ENCODE measurements at regions not wholly inside any gene's neighbourhood (a gene's known extent, or its start where the extent isn't known, plus 50 kb on each side); places are given as distances from the start of the nearest gene placed in this dataset.
"Not testable (repeated sequence)": the region's sequence is repeated elsewhere in the genome, so short reads cannot be mapped to it uniquely, and the experiment has no call there.

DNA sequence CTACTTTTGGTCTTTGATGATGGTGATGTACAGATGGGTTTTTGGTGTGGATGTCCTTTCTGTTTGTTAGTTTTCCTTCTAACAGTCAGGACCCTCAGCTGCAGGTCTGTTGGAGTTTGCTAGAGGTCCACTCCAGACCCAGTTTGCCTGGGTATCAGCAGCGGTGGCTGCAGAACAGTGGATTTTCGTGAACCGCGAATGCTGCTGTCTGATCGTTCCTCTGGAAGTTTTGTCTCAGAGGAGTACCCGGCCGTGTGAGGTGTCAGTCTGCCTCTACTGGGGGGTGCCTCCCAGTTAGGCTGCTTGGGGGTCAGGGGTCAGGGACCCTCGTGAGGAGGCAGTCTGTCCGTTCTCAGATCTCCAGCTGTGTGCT is 56.6 kb upstream of the TNFAIP8 start:
- H3K36me3 ChIP-seq; H3K27ac ChIP-seq; DNase-seq; H3K27me3 ChIP-seq; H3K9me3 ChIP-seq; H3K4me3 ChIP-seq; ATAC-seq; intact Hi-C loops (cut with DNase I); FAIRE-seq: not testable (repeated sequence)
- WGBS, 2 donors: 97% methylated on average over 7 to 9 of the region's 9 CpGs
- peaks cover 15 to 29% (median 22%) of the 10 kb centered on the region in 3 donors for H3K4me1 ChIP-seq

DNA sequence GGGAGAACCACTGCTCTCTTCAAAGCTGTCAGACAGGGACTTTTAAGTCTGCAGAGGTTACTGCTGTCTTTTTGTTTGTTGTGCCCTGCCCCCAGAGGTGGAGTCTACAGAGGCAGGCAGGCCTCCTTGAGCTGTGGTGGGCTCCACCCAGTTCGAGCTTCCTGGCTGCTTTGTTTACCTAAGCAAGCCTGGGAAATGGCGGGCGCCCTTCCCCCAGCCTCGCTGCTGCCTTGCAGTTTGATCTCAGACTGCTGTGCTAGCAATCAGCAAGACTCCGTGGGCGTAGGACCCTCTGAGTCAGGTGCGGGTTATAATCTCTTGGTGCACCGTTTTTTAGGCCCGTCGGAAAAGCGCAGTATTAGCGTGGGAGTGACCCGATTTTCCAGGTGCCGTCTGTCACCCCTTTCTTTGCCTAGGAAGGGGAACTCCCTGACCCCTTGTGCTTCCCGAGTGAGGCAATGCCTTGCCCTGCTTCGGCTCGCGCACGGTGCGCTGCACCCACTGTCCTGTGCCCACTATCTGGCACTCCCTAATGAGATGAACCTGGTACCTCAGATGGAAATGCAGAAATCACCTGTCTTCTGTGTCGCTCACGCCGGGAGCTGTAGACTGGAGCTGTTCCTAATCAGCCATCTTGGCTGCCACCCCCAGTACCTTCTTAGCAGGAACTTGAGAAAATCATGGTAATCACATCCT is 56.1 kb upstream of the TNFAIP8 start:
- H3K4me3 ChIP-seq; H3K36me3 ChIP-seq; FAIRE-seq; DNase-seq; intact Hi-C loops (cut with DNase I); H3K9me3 ChIP-seq; H3K27ac ChIP-seq; H3K27me3 ChIP-seq; ATAC-seq: not testable (repeated sequence)
- H3K4me1 ChIP-seq: peaks cover 15 to 35% (median 27%) of the 10 kb centered on the region in 3 donors
- 91 to 94% methylated on average over 23 of the region's 23 CpGs for WGBS, 2 donors

DNA sequence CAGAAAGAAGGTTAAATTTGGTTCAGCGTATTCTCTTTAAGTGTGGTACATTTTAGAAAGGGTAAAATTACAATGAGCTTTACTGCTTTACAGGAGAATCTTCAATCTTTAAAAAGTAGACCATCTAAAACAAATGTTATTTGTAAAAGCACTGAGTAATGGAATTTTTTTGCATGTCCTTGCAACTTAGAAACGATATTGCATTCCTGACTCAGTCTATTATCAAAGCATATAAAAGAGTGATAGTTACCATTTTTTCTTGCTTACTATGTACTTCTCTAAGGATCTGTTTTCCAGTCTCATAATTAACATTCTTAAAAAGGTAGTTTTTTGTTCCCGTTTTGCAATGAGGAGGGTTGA is 55.5 kb upstream of the TNFAIP8 start:
- DNase-seq (no peak), ATAC-seq (no peak), FAIRE-seq (no peak)
- no peaks in the 10 kb centered on the region for H3K36me3 ChIP-seq
- no peak overlapping the region for H3K4me3 ChIP-seq
- no peaks in the 10 kb centered on the region for H3K9me3 ChIP-seq
- no peaks in the 10 kb centered on the region for H3K27me3 ChIP-seq
- no peak overlapping the region for H3K27ac ChIP-seq
- TF ChIP-seq, protein P1, sequence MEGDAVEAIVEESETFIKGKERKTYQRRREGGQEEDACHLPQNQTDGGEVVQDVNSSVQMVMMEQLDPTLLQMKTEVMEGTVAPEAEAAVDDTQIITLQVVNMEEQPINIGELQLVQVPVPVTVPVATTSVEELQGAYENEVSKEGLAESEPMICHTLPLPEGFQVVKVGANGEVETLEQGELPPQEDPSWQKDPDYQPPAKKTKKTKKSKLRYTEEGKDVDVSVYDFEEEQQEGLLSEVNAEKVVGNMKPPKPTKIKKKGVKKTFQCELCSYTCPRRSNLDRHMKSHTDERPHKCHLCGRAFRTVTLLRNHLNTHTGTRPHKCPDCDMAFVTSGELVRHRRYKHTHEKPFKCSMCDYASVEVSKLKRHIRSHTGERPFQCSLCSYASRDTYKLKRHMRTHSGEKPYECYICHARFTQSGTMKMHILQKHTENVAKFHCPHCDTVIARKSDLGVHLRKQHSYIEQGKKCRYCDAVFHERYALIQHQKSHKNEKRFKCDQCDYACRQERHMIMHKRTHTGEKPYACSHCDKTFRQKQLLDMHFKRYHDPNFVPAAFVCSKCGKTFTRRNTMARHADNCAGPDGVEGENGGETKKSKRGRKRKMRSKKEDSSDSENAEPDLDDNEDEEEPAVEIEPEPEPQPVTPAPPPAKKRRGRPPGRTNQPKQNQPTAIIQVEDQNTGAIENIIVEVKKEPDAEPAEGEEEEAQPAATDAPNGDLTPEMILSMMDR (IDR thresholded peaks at IDR 0.05): no peak
- intact Hi-C loops (cut with DNase I): no loop called here
- WGBS, 2 donors: 73 to 74% methylated on average over 3 of the region's 3 CpGs
- peaks cover 15 to 37% (median 30%) of the 10 kb centered on the region in 3 donors for H3K4me1 ChIP-seq

DNA sequence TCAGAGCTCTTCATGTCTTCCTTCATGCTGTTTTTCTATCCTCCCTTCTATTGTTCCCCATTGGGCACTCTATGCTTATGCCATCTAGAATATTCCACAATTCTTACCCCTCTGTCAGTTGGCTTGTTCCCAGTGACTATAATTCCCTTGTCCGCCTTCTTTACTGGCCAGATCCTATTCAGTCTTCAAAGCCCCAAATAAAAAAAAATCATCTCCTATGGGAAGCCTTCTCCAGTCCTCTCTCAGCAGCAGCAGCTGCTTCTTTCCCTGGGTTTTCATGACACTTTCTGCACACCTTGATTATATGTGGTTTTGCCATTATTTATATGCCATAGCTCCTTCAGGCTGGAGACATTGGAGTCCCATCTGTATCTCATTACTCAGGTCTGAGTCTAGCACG is 54.6 kb upstream of the TNFAIP8 start:
- no peaks in the 10 kb centered on the region for H3K27me3 ChIP-seq
- no peaks in the 10 kb centered on the region for H3K9me3 ChIP-seq
- TF ChIP-seq, protein P1 (IDR thresholded peaks at IDR 0.05): no peak
- intact Hi-C loops (cut with DNase I): no loop called here
- no peak for DNase-seq
- no peaks in the 10 kb centered on the region for H3K36me3 ChIP-seq
- no peak overlapping the region for H3K4me3 ChIP-seq
- H3K4me1 ChIP-seq: peaks cover 15 to 37% (median 30%) of the 10 kb centered on the region in 3 donors
- 91 to 95% methylated on average over 2 of the region's 2 CpGs for WGBS, 2 donors
- FAIRE-seq: no peak
- H3K27ac ChIP-seq: peak overlapping the region in 1 of 4 donors; percentile 80
- no peak for ATAC-seq

DNA sequence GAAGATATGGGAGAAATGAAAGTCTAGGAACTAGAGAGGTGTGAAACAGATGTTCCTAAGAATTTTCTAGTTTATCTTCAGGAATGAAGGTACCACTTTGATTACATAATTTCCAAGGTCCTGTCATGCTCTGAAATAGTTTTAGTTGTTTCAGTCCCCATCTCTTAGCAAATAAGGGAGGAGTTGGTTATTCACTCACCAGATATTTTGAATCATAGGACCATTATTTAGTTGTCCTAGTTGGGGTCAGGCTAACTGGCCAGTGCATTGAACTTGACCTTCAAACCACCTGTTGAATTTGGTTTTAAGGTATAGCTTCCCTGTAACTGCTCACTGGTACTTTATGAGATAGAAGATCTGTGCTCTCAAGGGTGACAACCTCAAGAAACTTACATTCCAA is 53.9 kb upstream of the TNFAIP8 start:
- TF ChIP-seq, protein P1 (IDR thresholded peaks at IDR 0.05): no peak
- intact Hi-C loops (cut with DNase I): no loop called here
- H3K9me3 ChIP-seq: no peaks in the 10 kb centered on the region
- DNase-seq: no peak
- H3K4me1 ChIP-seq: peaks cover 15 to 37% (median 30%) of the 10 kb centered on the region in 3 donors
- H3K36me3 ChIP-seq: no peaks in the 10 kb centered on the region
- no peak for FAIRE-seq
- no peaks in the 10 kb centered on the region for H3K27me3 ChIP-seq
- no peak overlapping the region for H3K4me3 ChIP-seq
- no peak for ATAC-seq
- peak overlapping the region in 3 of 4 donors; percentile 1 to 80 (median 76) for H3K27ac ChIP-seq

DNA sequence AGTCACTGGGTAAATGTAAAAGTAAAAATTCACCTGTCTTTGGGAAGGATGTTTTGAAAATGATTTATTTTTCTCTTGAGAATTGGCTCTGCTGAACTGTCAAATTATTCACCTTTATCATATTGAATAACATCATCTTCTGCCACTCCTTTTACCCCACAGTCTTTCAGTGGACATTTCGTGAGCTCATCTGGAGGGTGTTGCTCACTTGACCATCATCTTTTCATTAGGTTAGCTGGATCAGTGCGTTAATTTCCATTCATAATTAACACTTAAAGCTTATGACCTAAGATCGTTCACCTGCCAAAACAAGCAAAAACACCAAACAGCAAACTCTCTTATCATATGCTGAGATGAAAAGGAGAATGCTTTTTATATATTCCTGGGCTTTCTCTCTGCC is 53.4 kb upstream of the TNFAIP8 start:
- TF ChIP-seq, protein P1 (IDR thresholded peaks at IDR 0.05): no peak
- no peaks in the 10 kb centered on the region for H3K9me3 ChIP-seq
- H3K27ac ChIP-seq: peak overlapping the region; percentile 1 to 80 (median 46)
- FAIRE-seq: no peak
- intact Hi-C loops (cut with DNase I): no loop called here
- DNase-seq: no peak
- no peaks in the 10 kb centered on the region for H3K36me3 ChIP-seq
- peaks cover 15 to 37% (median 30%) of the 10 kb centered on the region in 3 donors for H3K4me1 ChIP-seq
- WGBS, 2 donors: 28% methylated on average over 3 of the region's 3 CpGs
- H3K4me3 ChIP-seq: no peak overlapping the region
- peak in 1 of 4 donors; percentile 3 for ATAC-seq
- no peaks in the 10 kb centered on the region for H3K27me3 ChIP-seq

Measured in pancreas (tissue), 10 donors.